ENCODE measurements at regions not wholly inside any gene's neighbourhood (a gene's known extent, or its start where the extent isn't known, plus 50 kb on each side); places are given as distances from the start of the nearest gene placed in this dataset.

DNA sequence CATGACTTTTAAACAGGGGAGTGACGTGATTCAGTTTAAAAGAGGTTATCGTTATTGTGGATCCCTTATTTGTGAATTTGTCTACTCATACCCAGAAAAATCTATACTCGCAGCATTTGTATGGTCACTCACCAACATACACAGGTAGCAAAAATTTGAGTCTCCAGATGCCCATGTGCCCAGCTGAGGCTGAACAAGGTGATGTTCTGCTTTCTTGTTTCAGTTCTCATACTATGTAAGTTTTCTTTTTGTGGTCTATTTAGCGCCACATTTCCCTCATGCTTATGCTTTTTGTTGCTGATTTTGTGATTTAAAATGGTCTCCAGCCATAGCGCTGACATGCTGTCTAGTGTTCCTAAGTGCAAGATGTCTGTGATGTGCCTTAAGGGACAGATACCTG, 312.9 kb upstream of the SEMA3A start:
- Histone ChIP-seq H3K79me2 (ENCODE audit: insufficient read depth, low read length) (no peaks in the 10 kb centered on the region), H3K9me3 (ENCODE audit: insufficient read depth, low read depth, low read length) (no peaks in the 10 kb centered on the region), H3K4me3 (ENCODE audit: low read length, poor library complexity, severe bottlenecking) (no peak overlapping the region), H3K4me2 (ENCODE audit: low read depth, low read length, poor library complexity, severe bottlenecking) (no peak overlapping the region), H3K9me2 (replicated peaks; ENCODE audit: low read depth, low read length) (no peaks in the 10 kb centered on the region), H3K36me3 (ENCODE audit: insufficient read depth, low read length) (no peaks in the 10 kb centered on the region), H4K20me1 (ENCODE audit: insufficient read depth, low read length, poor library complexity, severe bottlenecking) (no peaks in the 10 kb centered on the region), H3K4me1 (ENCODE audit: insufficient read depth, low read length, poor library complexity, severe bottlenecking) (no peaks in the 10 kb centered on the region), H3F3A (ENCODE audit: low read depth) (no peaks in the 10 kb centered on the region), H3K27me3 (ENCODE audit: insufficient read depth, low read length, poor library complexity, severe bottlenecking) (no peaks in the 10 kb centered on the region), H2AFZ (ENCODE audit: low read length) (no peak overlapping the region), H3K9ac (ENCODE audit: low read depth, low read length, poor library complexity, severe bottlenecking) (no peak overlapping the region)
- no peak for TF ChIP-seq EZH2phosphoT487 (IDR thresholded peaks at IDR 0.05; ENCODE audit: borderline replicate concordance)
- TF ChIP-seq, protein P1, sequence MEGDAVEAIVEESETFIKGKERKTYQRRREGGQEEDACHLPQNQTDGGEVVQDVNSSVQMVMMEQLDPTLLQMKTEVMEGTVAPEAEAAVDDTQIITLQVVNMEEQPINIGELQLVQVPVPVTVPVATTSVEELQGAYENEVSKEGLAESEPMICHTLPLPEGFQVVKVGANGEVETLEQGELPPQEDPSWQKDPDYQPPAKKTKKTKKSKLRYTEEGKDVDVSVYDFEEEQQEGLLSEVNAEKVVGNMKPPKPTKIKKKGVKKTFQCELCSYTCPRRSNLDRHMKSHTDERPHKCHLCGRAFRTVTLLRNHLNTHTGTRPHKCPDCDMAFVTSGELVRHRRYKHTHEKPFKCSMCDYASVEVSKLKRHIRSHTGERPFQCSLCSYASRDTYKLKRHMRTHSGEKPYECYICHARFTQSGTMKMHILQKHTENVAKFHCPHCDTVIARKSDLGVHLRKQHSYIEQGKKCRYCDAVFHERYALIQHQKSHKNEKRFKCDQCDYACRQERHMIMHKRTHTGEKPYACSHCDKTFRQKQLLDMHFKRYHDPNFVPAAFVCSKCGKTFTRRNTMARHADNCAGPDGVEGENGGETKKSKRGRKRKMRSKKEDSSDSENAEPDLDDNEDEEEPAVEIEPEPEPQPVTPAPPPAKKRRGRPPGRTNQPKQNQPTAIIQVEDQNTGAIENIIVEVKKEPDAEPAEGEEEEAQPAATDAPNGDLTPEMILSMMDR (conservative IDR thresholded peaks at IDR 0.05; ENCODE audit: low read length): no peak

DNA sequence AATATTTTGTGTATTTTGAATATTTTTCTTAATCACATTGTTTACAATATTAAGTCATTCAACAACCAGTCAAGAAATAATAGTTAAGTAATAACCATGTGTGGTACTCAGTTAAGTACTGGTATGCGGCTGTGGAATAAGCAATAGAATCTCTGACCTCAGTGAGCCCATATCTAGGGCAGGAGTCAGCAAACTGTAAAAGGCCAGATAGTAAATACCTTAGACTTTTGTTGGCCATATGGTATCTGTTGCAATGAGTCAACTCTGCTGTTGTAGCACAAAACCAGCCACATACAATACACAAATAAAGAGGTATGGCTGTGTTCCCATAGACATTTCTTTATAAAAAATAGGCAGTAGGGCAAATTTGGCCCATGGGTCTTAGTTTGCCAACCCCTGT, 311.6 kb upstream of the SEMA3A start:
- H3K36me3 ChIP-seq (ENCODE audit: insufficient read depth, low read length): no peaks in the 10 kb centered on the region
- H3K79me2 ChIP-seq (ENCODE audit: insufficient read depth, low read length): no peaks in the 10 kb centered on the region
- no peaks in the 10 kb centered on the region for H3K9me2 ChIP-seq (replicated peaks; ENCODE audit: low read depth, low read length)
- H3K9me3 ChIP-seq (ENCODE audit: insufficient read depth, low read depth, low read length): no peaks in the 10 kb centered on the region
- no peaks in the 10 kb centered on the region for H3F3A ChIP-seq (ENCODE audit: low read depth)
- H2AFZ ChIP-seq (ENCODE audit: low read length): no peak overlapping the region
- no peaks in the 10 kb centered on the region for H3K27me3 ChIP-seq (ENCODE audit: insufficient read depth, low read length, poor library complexity, severe bottlenecking)
- H3K4me2 ChIP-seq (ENCODE audit: low read depth, low read length, poor library complexity, severe bottlenecking): no peak overlapping the region
- no peak overlapping the region for H3K4me3 ChIP-seq (ENCODE audit: low read length, poor library complexity, severe bottlenecking)
- no peaks in the 10 kb centered on the region for H4K20me1 ChIP-seq (ENCODE audit: insufficient read depth, low read length, poor library complexity, severe bottlenecking)
- TF ChIP-seq, protein P1 (conservative IDR thresholded peaks at IDR 0.05; ENCODE audit: low read length): no peak
- no peak for TF ChIP-seq EZH2phosphoT487 (IDR thresholded peaks at IDR 0.05; ENCODE audit: borderline replicate concordance)
- H3K9ac ChIP-seq (ENCODE audit: low read depth, low read length, poor library complexity, severe bottlenecking): no peak overlapping the region
- no peaks in the 10 kb centered on the region for H3K4me1 ChIP-seq (ENCODE audit: insufficient read depth, low read length, poor library complexity, severe bottlenecking)

DNA sequence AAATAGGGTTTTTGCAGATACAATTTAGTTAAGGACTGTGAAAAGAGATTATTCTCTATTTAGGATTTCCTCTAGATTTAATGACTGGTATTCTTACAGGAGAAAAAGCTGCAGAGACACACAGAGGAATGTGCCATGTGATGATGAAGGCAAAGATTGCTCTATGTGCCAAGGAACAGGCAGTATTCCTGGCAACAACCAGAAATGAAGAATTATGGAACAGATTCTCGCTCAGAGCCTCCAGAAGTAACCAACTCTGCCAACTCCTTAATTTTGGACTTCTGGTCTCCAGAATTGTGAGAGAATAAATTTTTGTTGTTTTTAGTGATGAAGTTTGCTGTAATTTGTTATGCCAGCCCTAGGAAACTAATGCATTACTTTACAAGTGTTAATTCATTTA, 307.6 kb upstream of the SEMA3A start:
- TF ChIP-seq, protein P1 (conservative IDR thresholded peaks at IDR 0.05; ENCODE audit: low read length): no peak
- TF ChIP-seq EZH2phosphoT487 (IDR thresholded peaks at IDR 0.05; ENCODE audit: borderline replicate concordance): no peak
- Histone ChIP-seq H3K9me2 (replicated peaks; ENCODE audit: low read depth, low read length) (no peaks in the 10 kb centered on the region), H3F3A (ENCODE audit: low read depth) (no peaks in the 10 kb centered on the region), H4K20me1 (ENCODE audit: insufficient read depth, low read length, poor library complexity, severe bottlenecking) (no peaks in the 10 kb centered on the region), H3K9ac (ENCODE audit: low read depth, low read length, poor library complexity, severe bottlenecking) (no peak overlapping the region), H3K9me3 (ENCODE audit: insufficient read depth, low read depth, low read length) (no peaks in the 10 kb centered on the region), H2AFZ (ENCODE audit: low read length) (no peak overlapping the region), H3K79me2 (ENCODE audit: insufficient read depth, low read length) (no peaks in the 10 kb centered on the region), H3K36me3 (ENCODE audit: insufficient read depth, low read length) (no peaks in the 10 kb centered on the region), H3K4me2 (ENCODE audit: low read depth, low read length, poor library complexity, severe bottlenecking) (no peak overlapping the region), H3K4me1 (ENCODE audit: insufficient read depth, low read length, poor library complexity, severe bottlenecking) (no peaks in the 10 kb centered on the region), H3K27me3 (ENCODE audit: insufficient read depth, low read length, poor library complexity, severe bottlenecking) (no peaks in the 10 kb centered on the region), H3K4me3 (ENCODE audit: low read length, poor library complexity, severe bottlenecking) (no peak overlapping the region)

All from Loucy (cell line).